ENCODE measurements at regions not wholly inside any gene's neighbourhood (a gene's known extent, or its start where the extent isn't known, plus 50 kb on each side); places are given as distances from the start of the nearest gene placed in this dataset.

- DNase-seq (ENCODE audit: low spot score): no peak
Measured at GRCh38 chr10:106520698-106521097, 643.8 kb downstream of the SORCS1 start.

GRCh38 chr10:106519376-106520030 is 645.0 kb downstream of the SORCS1 start:
- no peak for DNase-seq (ENCODE audit: low spot score)

GRCh38 chr10:106515206-106515790 is 649.2 kb downstream of the SORCS1 start:
- no peak for DNase-seq (ENCODE audit: low spot score)

- DNase-seq (ENCODE audit: low spot score): no peak
Measured at GRCh38 chr10:106513352-106513771, 651.1 kb downstream of the SORCS1 start.

GRCh38 chr10:106511917-106512316 is 652.6 kb downstream of the SORCS1 start:
- no peak for DNase-seq (ENCODE audit: low spot score)

- no peak for DNase-seq (ENCODE audit: low spot score)
Measured at GRCh38 chr10:106508950-106509349, 655.6 kb downstream of the SORCS1 start.

- no peak for DNase-seq (ENCODE audit: low spot score)
Measured at GRCh38 chr10:106506526-106507283, 657.8 kb downstream of the SORCS1 start.

- no peak for DNase-seq (ENCODE audit: low spot score)
Measured at GRCh38 chr10:106504536-106504935, 660.0 kb downstream of the SORCS1 start.

- no peak for DNase-seq (ENCODE audit: low spot score)
Measured at GRCh38 chr10:106502641-106503040, 661.9 kb downstream of the SORCS1 start.

GRCh38 chr10:106500925-106501525 is 663.5 kb downstream of the SORCS1 start:
- DNase-seq (ENCODE audit: low spot score): no peak

GRCh38 chr10:106500041-106500924 is 664.2 kb downstream of the SORCS1 start:
- DNase-seq (ENCODE audit: low spot score): no peak

GRCh38 chr10:106499448-106499847 is 665.1 kb downstream of the SORCS1 start:
- no peak for DNase-seq (ENCODE audit: low spot score)

- no peak for DNase-seq (ENCODE audit: low spot score)
Measured at GRCh38 chr10:106498675-106499074, 665.8 kb downstream of the SORCS1 start.

GRCh38 chr10:106495931-106496330 is 668.6 kb downstream of the SORCS1 start:
- DNase-seq (ENCODE audit: low spot score): no peak

- DNase-seq (ENCODE audit: low spot score): no peak
Measured at GRCh38 chr10:106493751-106494150, 670.8 kb downstream of the SORCS1 start.

GRCh38 chr10:106493226-106493625 is 671.3 kb downstream of the SORCS1 start:
- DNase-seq (ENCODE audit: low spot score): no peak

- DNase-seq (ENCODE audit: low spot score): no peak
Measured at GRCh38 chr10:106487726-106488125, 676.8 kb downstream of the SORCS1 start.

- DNase-seq (ENCODE audit: low spot score): no peak
Measured at GRCh38 chr10:106481598-106482275, 682.8 kb downstream of the SORCS1 start.

- DNase-seq (ENCODE audit: low spot score): no peak
Measured at GRCh38 chr10:106479636-106480035, 684.9 kb downstream of the SORCS1 start.

GRCh38 chr10:106474876-106475275 is 689.6 kb downstream of the SORCS1 start:
- no peak for DNase-seq (ENCODE audit: low spot score)

GRCh38 chr10:106473129-106473685 is 691.3 kb downstream of the SORCS1 start:
- no peak for DNase-seq (ENCODE audit: low spot score)
